ENCODE measurements at regions not wholly inside any gene's neighbourhood (a gene's known extent, or its start where the extent isn't known, plus 50 kb on each side); places are given as distances from the start of the nearest gene placed in this dataset.

DNA sequence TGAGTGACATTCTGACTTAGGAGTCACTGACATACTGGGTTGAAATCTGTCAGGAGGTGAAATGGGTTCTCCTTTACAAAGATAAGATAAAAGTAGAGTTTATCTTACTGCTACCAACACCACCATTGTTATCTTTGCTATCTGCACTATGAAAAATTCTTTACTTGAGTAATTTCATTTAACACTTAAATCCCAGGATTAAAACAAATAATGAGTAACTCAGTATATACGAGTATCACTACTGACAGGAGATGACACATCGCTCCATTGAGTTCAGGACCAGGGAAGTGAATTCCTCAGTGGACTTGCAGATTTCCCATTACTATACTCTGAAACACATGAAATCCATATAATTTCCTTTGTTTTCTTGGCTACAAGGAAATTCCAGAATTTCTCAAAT is 242.1 kb upstream of the NLRP1 start:
- no peak overlapping the region for H3K27ac Mint-ChIP-seq
- DNase-seq (ENCODE audit: low spot score in 2 of 2, unreplicated experiment in 2 of 2) = no peak
- H3K27me3 Mint-ChIP-seq (ENCODE audit: low read depth) = no peaks in the 10 kb centered on the region
- TF ChIP-seq, protein P1, sequence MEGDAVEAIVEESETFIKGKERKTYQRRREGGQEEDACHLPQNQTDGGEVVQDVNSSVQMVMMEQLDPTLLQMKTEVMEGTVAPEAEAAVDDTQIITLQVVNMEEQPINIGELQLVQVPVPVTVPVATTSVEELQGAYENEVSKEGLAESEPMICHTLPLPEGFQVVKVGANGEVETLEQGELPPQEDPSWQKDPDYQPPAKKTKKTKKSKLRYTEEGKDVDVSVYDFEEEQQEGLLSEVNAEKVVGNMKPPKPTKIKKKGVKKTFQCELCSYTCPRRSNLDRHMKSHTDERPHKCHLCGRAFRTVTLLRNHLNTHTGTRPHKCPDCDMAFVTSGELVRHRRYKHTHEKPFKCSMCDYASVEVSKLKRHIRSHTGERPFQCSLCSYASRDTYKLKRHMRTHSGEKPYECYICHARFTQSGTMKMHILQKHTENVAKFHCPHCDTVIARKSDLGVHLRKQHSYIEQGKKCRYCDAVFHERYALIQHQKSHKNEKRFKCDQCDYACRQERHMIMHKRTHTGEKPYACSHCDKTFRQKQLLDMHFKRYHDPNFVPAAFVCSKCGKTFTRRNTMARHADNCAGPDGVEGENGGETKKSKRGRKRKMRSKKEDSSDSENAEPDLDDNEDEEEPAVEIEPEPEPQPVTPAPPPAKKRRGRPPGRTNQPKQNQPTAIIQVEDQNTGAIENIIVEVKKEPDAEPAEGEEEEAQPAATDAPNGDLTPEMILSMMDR (IDR thresholded peaks at IDR 0.05; ENCODE audit: unreplicated experiment) = no peak
- no peak overlapping the region for H3K4me3 Mint-ChIP-seq
- no peaks in the 10 kb centered on the region for H3K4me1 Mint-ChIP-seq
- H3K36me3 Mint-ChIP-seq = no peaks in the 10 kb centered on the region
- peaks cover 9% of the 10 kb centered on the region for H3K9me3 Mint-ChIP-seq

DNA sequence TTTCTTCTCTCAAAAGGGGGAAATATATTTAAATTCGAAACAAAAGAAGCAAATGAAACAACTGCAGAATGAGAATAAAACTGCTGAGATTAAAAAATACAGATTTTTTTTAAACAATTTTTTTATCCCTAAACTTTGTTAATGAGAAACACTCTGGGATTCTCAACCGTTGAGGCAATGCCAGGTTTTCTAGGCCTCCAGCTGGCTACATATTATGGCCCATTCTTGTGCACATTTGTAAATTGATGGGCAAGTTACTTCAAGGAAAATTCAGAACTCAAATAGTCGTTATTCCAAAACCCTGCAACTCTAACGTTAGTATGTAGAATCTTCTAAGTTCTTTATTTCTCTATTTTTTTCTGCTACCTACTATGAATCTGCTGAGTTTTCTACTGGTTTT is 239.3 kb upstream of the WSCD1 start:
- Mint-ChIP-seq H3K4me3 (no peak overlapping the region), H3K4me1 (peaks cover 2% of the 10 kb centered on the region), H3K9me3 (peaks cover 9% of the 10 kb centered on the region), H3K27me3 (ENCODE audit: low read depth) (no peaks in the 10 kb centered on the region), H3K27ac (no peak overlapping the region), H3K36me3 (no peaks in the 10 kb centered on the region)
- no peak for DNase-seq (ENCODE audit: low spot score in 2 of 2, unreplicated experiment in 2 of 2)
- TF ChIP-seq, protein P1 (IDR thresholded peaks at IDR 0.05; ENCODE audit: unreplicated experiment) = no peak

DNA sequence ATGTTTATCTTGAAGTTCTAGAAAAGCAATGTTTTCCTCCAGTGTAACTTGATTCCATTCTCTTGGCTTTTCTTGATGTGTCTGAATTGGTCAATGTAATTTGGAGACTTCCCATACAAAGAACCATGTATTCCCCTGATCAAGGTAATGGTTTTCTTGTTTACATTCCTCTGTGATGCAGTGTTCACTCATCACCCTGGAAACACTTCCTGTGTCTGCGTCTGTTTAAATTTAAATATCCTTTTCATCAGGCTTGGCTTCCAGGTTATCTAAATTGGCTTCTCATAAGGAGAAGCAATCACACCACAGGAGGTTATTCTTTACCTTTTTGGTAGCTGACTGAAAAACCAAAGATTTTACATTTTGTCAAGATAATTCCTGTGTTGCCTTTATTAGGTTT is 237.3 kb upstream of the WSCD1 start:
- H3K4me1 Mint-ChIP-seq = peaks cover 2% of the 10 kb centered on the region
- DNase-seq (ENCODE audit: low spot score in 2 of 2, unreplicated experiment in 2 of 2) = no peak
- H3K36me3 Mint-ChIP-seq = no peaks in the 10 kb centered on the region
- H3K9me3 Mint-ChIP-seq = no peaks in the 10 kb centered on the region
- no peak overlapping the region for H3K27ac Mint-ChIP-seq
- H3K4me3 Mint-ChIP-seq = no peak overlapping the region
- TF ChIP-seq, protein P1 (IDR thresholded peaks at IDR 0.05; ENCODE audit: unreplicated experiment) = no peak
- H3K27me3 Mint-ChIP-seq (ENCODE audit: low read depth) = no peaks in the 10 kb centered on the region

DNA sequence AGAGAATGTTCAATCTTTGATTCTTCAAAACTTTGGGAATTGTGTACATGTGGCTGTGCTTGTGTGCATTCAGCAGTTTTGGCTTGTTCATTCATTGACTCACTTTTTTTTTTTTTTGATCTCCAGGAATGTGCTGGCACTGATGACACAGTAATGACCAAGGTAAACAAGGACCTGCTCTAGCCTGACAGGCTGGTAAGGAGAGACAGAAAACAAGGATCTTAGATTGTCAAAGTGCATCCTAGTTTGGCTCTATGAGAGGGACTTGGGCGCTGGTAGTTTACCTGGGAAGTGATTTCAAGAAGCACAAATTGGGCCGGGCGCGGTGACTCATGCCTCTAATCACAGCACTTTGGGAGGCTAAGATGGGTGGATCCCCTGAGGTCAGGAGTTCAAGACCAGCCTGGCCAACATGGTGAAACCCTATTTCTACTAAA is 233.1 kb upstream of the WSCD1 start:
- H3K27me3 Mint-ChIP-seq (ENCODE audit: low read depth) = no peaks in the 10 kb centered on the region
- no peaks in the 10 kb centered on the region for H3K36me3 Mint-ChIP-seq
- no peak overlapping the region for H3K27ac Mint-ChIP-seq
- H3K9me3 Mint-ChIP-seq = no peaks in the 10 kb centered on the region
- peaks cover 2% of the 10 kb centered on the region for H3K4me1 Mint-ChIP-seq
- TF ChIP-seq, protein P1 (IDR thresholded peaks at IDR 0.05; ENCODE audit: unreplicated experiment) = no peak
- DNase-seq (ENCODE audit: low spot score in 2 of 2, unreplicated experiment in 2 of 2) = no peak
- H3K4me3 Mint-ChIP-seq = no peak overlapping the region

DNA sequence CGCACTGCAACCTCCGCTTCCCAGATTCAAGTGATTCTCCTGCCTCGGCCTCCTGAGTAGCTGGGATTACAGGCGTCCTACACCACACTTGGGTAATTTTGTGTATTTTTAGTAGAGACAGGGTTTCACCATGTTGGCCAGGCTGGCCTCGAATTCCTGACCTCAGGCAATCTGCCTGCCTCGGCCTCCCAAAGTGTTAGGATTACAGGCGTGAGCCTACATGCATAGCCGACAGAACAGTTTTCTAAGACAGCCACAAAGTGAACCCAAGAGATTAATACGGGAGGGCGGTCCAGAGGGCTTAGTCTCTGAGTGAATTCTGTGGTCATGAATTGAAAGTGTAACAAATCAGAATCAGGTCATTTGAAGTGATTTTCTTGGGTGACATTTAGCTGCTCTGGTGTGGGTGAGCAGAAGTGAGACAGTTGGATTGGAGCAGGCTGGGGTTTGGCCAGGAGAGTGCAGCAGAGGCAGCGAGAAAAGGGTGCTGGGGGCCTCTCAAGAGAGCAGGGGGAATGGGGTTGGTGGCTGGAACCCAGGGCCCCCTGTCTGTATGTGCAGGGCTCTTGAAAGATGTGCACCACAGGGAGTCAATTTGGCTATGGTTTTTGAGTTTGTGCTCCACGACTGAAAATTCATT is 231.4 kb upstream of the WSCD1 start:
- TF ChIP-seq, protein P1 (IDR thresholded peaks at IDR 0.05; ENCODE audit: unreplicated experiment) = no peak
- no peaks in the 10 kb centered on the region for H3K27me3 Mint-ChIP-seq (ENCODE audit: low read depth)
- H3K36me3 Mint-ChIP-seq = no peaks in the 10 kb centered on the region
- no peak for DNase-seq (ENCODE audit: low spot score in 2 of 2, unreplicated experiment in 2 of 2)
- no peaks in the 10 kb centered on the region for H3K9me3 Mint-ChIP-seq
- no peaks in the 10 kb centered on the region for H3K4me1 Mint-ChIP-seq
- H3K4me3 Mint-ChIP-seq = no peak overlapping the region
- H3K27ac Mint-ChIP-seq = no peak overlapping the region

All from mesothelial cell of epicardium (in vitro differentiated cells).